ENCODE measurements at regions not wholly inside any gene's neighbourhood (a gene's known extent, or its start where the extent isn't known, plus 50 kb on each side); places are given as distances from the start of the nearest gene placed in this dataset.

- TF ChIP-seq CTCF (IDR thresholded peaks at IDR 0.05), result no peak
- TF ChIP-seq POLR2A (IDR thresholded peaks at IDR 0.05), result no peak
- no peak for TF ChIP-seq EP300 (IDR thresholded peaks at IDR 0.05)
These were observed 274.6 kb downstream of the ANKRD50 start for GRCh38 chr4:124437853-124438495.
